ENCODE measurements at regions not wholly inside any gene's neighbourhood (a gene's known extent, or its start where the extent isn't known, plus 50 kb on each side); places are given as distances from the start of the nearest gene placed in this dataset.

DNA sequence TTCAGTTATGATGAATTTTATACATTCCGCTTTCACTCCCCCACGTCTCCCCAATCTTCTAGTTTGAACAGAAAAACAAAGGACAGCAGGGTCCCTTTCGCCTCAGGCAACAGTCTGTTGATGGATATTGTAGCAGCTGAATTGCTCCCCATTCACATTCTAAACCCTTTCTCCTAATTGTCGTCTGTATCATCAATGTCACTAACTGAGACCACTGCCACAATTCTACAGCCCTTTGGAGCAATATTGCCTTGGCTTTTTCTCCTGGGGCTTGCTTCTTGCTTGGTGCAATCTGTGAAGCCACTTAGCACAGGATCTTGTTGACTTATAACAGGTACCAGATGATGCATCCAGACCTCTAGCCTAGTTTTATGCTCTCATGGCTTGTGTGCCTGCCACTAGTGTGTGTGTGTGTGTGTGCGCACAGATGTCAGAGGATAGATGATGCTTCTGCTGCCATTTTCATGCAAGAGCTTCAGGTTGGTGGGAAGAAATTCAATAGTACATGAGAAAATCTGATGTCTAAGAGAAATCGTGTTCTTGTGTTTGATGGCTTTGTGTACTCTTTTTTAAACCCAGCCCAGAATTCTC, 195.2 kb upstream of the ISL1 start:
- ChIA-PET POLR2A (no interaction called here), CTCF (no interaction called here)
- no peaks in the 10 kb centered on the region for H3K9me3 Mint-ChIP-seq
- TF ChIP-seq, protein P1, sequence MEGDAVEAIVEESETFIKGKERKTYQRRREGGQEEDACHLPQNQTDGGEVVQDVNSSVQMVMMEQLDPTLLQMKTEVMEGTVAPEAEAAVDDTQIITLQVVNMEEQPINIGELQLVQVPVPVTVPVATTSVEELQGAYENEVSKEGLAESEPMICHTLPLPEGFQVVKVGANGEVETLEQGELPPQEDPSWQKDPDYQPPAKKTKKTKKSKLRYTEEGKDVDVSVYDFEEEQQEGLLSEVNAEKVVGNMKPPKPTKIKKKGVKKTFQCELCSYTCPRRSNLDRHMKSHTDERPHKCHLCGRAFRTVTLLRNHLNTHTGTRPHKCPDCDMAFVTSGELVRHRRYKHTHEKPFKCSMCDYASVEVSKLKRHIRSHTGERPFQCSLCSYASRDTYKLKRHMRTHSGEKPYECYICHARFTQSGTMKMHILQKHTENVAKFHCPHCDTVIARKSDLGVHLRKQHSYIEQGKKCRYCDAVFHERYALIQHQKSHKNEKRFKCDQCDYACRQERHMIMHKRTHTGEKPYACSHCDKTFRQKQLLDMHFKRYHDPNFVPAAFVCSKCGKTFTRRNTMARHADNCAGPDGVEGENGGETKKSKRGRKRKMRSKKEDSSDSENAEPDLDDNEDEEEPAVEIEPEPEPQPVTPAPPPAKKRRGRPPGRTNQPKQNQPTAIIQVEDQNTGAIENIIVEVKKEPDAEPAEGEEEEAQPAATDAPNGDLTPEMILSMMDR (IDR thresholded peaks at IDR 0.05) = no peak
- no peaks in the 10 kb centered on the region for H3K4me1 Mint-ChIP-seq
- no peak for DNase-seq
- ATAC-seq (ENCODE audit: low read depth) = no peak
- no peak overlapping the region for H3K27ac Mint-ChIP-seq
- no peak overlapping the region for H3K4me3 Mint-ChIP-seq
- H3K27me3 Mint-ChIP-seq = no peaks in the 10 kb centered on the region
- no peaks in the 10 kb centered on the region for H3K36me3 Mint-ChIP-seq (ENCODE audit: low read depth)
- intact Hi-C loops (cut with micrococcal nuclease) = no loop called here

DNA sequence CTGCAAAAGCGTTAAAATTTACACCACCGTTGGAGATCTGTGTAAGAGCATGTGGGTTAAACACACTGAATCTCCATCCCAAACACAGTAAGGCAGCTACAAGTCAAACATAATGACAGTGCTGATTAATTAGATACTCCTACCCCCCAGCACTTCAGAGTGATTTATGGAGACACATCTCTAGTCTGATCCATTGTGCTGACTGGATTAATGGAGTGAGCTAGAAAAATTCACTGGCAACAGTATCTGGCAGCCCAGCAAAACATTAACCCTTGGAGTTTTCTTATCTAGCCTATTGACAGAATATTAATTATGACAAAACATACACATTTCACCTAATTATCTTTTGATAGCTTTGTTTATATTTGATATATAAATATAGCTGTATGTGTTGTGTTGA, 188.6 kb upstream of the ISL1 start:
- intact Hi-C loops (cut with micrococcal nuclease) = no loop called here
- DNase-seq = no peak
- ChIA-PET POLR2A (no interaction called here), CTCF (no interaction called here)
- Mint-ChIP-seq H3K36me3 (ENCODE audit: low read depth) (no peaks in the 10 kb centered on the region), H3K4me1 (no peaks in the 10 kb centered on the region), H3K9me3 (no peaks in the 10 kb centered on the region), H3K27me3 (no peaks in the 10 kb centered on the region), H3K4me3 (no peak overlapping the region), H3K27ac (no peak overlapping the region)
- TF ChIP-seq, protein P1 (IDR thresholded peaks at IDR 0.05) = no peak
- no peak for ATAC-seq (ENCODE audit: low read depth)

DNA sequence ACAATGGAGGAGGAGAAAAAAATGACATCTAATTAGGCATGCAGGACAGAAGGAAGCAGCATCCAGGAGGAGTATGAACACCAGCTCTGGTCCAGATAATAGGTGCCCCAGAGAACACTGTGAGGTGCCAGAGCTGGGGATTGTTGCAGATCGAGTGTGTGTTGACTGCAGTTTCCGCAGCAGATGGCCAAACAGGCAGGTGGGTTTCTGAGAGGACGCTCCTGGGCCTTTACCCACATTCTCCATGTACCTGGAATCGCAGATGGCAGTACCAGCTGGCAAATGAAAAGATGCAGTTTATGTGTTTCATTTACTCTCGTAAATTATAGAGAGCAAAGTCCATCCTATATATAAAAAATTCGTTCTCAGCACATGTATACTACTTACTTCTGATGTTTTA, 182.2 kb upstream of the ISL1 start:
- no peak for ATAC-seq (ENCODE audit: low read depth)
- Mint-ChIP-seq H3K27me3 (no peaks in the 10 kb centered on the region), H3K27ac (no peak overlapping the region), H3K9me3 (no peaks in the 10 kb centered on the region), H3K4me3 (no peak overlapping the region), H3K4me1 (no peaks in the 10 kb centered on the region), H3K36me3 (ENCODE audit: low read depth) (no peaks in the 10 kb centered on the region)
- ChIA-PET CTCF (no interaction called here), POLR2A (no interaction called here)
- DNase-seq = no peak
- intact Hi-C loops (cut with micrococcal nuclease) = no loop called here
- TF ChIP-seq, protein P1 (IDR thresholded peaks at IDR 0.05) = no peak

DNA sequence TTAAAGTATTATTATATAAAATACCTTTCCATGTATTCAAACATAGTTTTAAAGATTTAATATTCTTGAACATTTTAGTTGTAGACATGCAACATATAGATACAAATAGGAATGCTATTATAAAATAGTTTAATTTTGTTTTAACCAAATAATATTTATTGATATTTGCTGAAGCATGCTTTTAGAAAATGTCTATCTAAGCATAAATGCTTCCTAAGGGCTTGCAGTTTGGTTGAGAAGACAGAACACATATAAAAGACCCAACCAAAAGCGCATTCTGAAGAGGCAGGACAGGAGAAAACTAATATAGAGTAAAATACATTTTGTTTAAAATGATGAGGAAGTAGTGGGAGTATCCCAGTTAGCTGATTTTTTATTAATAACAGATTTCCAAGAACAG, 181.5 kb upstream of the ISL1 start:
- Mint-ChIP-seq H3K27me3 (no peaks in the 10 kb centered on the region), H3K27ac (no peak overlapping the region), H3K4me1 (no peaks in the 10 kb centered on the region), H3K36me3 (ENCODE audit: low read depth) (no peaks in the 10 kb centered on the region), H3K9me3 (no peaks in the 10 kb centered on the region), H3K4me3 (no peak overlapping the region)
- ChIA-PET POLR2A (no interaction called here), CTCF (no interaction called here)
- ATAC-seq (ENCODE audit: low read depth) (no peak), DNase-seq (no peak)
- TF ChIP-seq, protein P1 (IDR thresholded peaks at IDR 0.05) = no peak
- intact Hi-C loops (cut with micrococcal nuclease) = no loop called here

DNA sequence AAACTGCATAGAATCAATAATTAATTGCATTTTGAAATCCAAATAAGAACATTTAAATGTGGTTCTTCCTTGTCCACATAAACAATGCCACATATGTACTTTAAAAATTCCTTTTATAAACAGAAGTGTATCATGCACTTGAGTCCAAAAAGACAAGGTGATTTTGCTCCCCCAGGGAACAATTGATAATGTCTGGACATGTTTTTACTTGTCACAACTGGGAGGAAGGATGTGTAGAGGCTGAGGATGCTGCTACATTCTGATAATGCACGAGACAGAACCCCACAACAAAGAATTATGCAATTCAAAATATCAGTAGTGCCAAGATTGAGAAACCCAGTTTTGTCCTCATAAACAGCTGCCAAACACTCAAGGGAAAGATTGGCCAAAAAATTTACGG, 181.1 kb upstream of the ISL1 start:
- intact Hi-C loops (cut with micrococcal nuclease) = no loop called here
- no peak overlapping the region for H3K4me3 Mint-ChIP-seq
- ATAC-seq (ENCODE audit: low read depth) = no peak
- DNase-seq = no peak
- no peaks in the 10 kb centered on the region for H3K27me3 Mint-ChIP-seq
- TF ChIP-seq, protein P1 (IDR thresholded peaks at IDR 0.05) = no peak
- H3K9me3 Mint-ChIP-seq = no peaks in the 10 kb centered on the region
- no peak overlapping the region for H3K27ac Mint-ChIP-seq
- no peaks in the 10 kb centered on the region for H3K36me3 Mint-ChIP-seq (ENCODE audit: low read depth)
- ChIA-PET CTCF (no interaction called here), POLR2A (no interaction called here)
- H3K4me1 Mint-ChIP-seq = no peaks in the 10 kb centered on the region

All from activated B cell treated with CpG ODN at 0.5 μM for 24 hours (primary cell).